GM19324 (cell line): ENCODE measurements at regions not wholly inside any gene's neighbourhood (a gene's known extent, or its start where the extent isn't known, plus 50 kb on each side); places are given as distances from the start of the nearest gene placed in this dataset.
"Not testable (repeated sequence)": the region's sequence is repeated elsewhere in the genome, so short reads cannot be mapped to it uniquely, and the experiment has no call there.

ENCODE experiments used
- ATAC-seq: cut with Tn5 transposase; IDR thresholded peaks from one replicate; pipeline ENCODE4 v1.9.1; 2021; ENCODE audit warnings: mild to moderate bottlenecking, moderate library complexity; ENCODE audit not compliant: unreplicated experiment, low FRiP score

- no peak for ATAC-seq
Measured at GRCh38 chr5:30525353-30525752, 668.1 kb upstream of the CDH6 start.

- ATAC-seq = no peak
Measured at GRCh38 chr5:30524428-30524827, 669.1 kb upstream of the CDH6 start.

DNA sequence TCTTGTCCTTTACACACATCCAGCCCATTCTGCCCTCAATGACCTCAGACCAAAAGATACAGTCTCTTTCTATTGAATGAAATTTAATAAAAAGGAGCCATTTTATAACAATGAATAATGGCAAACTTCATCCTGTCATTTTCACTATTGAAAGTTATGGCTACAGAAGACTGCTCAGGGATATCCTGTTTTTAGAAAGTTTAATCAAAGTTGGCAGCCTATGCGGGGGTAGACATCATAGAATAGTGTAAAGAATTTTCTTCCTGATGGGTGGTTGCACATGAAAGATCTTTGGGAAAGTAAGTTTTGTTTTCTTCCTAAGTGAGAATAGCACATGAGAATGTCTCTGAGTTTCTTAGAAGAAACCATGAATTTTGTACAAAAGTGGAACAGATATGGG is 670.4 kb upstream of the CDH6 start:
- ATAC-seq = no peak

DNA sequence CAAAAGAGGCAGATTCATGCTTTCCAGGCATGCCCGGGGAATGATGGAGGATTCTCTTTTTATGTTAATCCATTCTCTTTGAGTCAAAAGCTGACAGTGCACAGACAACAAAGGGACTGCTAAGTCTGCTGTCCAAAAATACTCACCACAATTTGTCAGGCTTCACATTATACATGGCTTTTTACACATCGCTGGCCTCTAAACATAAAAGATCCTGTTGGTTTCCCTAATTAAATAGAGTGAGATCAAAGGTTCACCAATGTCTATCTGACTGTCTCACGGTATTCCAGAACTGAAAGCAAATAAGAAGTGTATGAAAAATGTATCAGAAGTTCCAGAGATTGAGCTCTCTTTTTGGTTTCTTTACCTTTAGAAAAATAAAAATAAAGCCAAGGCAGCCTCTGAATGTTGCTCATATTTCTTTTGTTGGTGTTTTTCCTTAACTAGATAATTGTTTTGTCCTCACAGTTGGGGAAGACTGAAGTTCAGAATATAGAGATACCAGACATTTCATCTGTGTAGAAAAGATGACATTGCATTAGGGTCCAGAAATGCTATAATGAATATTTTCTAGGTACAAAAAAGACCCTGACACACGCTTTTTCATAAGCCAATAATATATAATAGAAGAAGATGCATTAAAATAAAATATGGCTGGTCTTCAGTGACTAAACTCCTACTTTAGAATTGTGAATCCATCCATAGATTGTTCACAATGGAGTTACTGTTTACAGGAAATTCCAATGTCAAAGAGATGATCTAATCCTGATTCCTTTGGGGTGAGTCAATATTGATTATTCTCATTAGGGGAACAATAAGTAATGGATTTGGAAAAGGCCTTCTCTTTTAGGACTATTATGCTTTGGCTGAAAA is 688.2 kb upstream of the CDH6 start:
- ATAC-seq = no peak

DNA sequence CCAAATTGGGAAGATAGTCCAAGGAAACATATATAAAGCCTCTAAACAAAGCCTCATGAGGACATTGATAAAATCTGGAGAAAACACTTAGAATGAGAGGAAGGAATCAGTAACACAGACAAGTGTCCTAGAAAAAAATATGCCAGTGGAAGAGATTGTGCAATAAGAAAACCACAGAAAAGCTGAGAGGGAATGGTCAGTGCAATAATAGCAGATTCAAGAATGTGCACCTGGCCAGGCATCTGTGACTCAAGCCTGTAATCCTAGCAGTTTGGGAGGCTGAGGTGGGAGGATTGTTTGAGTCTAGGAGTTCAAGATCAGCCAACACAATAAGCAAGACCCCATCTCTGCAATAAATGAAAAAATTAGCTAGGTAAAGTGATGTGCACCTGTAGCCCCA is 691.2 kb upstream of the CDH6 start:
- ATAC-seq = no peak

GRCh38 chr5:30501065-30501464 is 692.4 kb upstream of the CDH6 start:
- no peak for ATAC-seq

GRCh38 chr5:30500513-30500912 is 693.0 kb upstream of the CDH6 start:
- ATAC-seq = no peak

DNA sequence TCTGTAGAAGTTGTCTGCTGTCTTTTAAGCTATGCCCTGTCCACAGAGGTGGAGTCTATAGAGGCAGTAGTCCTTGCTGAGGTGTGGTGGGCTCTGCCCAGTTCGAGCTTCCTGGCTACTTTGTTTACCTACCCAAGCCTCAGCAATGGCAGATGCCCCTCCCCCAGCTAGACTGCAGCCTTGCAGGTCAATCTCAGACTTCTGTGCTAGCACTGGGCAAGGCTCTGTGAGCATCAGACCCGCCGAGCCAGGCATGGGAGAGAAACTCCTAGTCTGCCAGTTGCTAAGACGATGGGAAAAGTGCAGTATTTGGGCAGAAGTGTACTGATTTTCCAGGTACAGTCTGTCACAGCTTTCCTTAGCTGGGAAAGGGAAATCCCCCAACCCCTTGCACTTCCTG is 694.1 kb upstream of the CDH6 start:
- ATAC-seq = no peak

DNA sequence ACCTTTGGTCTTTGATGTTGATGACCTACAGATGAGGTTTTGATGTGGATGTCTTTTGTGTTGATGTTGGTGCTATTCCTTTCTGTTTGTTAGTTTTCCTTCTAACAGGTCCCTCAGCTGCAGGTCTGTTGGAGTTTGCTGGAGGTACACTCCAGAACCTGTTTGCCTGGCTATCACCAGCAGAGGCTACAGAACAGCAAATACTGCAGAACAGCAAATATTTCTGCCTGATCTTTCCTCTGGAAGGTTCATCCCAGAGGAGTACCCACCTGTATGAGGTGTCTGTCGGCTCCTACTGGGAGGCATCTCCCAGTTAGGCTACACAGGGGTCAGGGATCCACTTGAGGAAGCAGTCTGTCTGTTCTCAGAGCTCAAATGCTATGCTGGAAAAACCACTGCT is 694.5 kb upstream of the CDH6 start:
- no peak for ATAC-seq

DNA sequence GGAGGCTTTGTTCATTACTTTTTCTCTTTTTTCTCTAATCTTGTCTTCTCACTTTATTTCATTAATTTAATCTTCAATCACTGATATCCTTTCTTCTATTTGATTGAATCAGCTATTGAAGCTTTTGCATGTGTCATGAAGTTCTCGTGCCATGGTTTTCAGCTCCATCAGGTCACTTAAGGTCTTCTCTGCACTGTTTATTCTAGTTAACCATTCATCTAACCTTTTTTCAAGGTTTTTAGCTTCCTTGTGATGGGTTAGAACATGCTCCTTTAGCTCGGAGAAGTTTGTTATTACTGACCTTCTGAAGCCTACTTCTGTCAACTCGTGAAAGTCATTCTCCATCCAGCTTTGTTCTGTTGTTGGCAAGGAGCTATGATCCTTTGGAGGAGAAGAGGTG is 695.0 kb upstream of the CDH6 start:
- ATAC-seq = not testable (repeated sequence)

DNA sequence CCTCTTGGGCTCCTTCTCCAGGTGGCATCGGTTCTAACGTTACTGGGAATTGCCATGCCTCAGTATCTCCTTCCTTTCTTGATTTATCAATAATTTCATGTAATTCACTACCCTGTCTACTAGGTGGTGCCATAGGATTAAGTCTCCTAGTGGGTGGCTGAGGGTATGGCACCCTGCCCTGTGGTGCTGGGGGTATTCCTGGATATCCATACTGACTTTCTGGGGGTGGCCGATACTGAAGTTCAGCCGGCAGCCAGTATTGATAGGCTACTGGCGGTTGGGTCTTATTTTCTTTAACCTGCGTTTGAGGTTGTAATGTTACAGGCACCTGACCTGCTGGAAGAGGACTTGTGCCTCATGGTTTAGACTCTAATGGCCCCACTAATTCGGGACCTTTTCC is 699.4 kb upstream of the CDH6 start:
- not testable (repeated sequence) for ATAC-seq

DNA sequence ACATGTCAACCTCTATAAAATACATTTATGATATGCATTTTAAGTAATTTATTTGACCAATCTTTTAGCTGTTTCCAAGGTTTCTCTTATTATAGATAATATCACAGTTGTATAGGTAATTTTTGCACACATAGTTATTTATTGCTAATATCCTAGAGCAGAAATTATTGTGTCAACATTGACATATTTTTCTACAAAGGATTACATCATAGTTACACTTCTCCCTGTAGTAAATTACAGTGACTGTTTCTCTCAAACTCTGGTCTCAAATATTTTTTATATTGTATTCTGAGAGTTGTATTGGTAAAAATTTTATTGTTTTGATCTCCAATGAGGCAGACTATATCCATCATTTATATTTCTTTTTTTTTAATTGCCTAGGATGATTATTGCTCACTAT is 714.4 kb upstream of the CDH6 start:
- no peak for ATAC-seq

- ATAC-seq = no peak
Measured at GRCh38 chr5:30475429-30475828, 718.1 kb upstream of the CDH6 start.

GRCh38 chr5:30469691-30470090 is 723.8 kb upstream of the CDH6 start:
- ATAC-seq = no peak

GRCh38 chr5:30458681-30459080 is 734.8 kb upstream of the CDH6 start:
- no peak for ATAC-seq

- ATAC-seq = not testable (repeated sequence)
Measured at GRCh38 chr5:30455484-30455883, 738.0 kb upstream of the CDH6 start.

DNA sequence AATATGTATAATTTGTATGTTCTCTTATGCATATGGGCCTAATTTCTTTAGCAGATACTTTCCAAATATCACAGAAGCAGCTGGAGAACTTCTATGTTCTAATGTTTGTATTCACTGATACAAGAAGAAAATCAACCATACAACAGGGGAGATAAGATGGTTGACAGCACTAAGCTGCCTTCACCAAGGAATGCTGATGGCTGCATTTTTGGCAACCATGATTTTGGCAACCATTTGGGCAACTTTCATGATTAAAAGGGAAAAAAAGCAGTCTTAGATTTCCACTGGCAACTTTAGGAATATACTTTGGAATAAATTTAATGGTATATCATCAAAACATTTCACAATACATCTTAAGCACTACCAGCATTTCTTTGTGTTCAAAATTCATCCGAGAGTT is 740.3 kb upstream of the CDH6 start:
- no peak for ATAC-seq

DNA sequence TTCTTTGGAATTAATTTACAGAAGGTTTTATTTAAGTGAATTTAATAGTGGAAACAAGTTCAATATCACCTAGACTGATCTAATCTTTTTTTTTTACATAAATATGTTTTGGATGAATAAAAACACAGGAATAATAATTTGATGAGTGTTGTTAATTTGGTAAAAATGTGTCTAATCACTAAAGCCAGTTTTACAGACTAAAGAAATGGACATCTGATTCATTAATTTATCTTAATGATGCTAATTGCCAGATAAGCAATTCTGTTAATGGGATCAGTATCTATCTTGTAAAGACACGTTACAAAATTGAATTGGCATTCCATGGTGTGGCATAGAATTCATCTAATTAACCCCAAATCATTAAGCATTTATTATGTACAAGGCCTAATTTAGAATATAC is 743.3 kb upstream of the CDH6 start:
- no peak for ATAC-seq

DNA sequence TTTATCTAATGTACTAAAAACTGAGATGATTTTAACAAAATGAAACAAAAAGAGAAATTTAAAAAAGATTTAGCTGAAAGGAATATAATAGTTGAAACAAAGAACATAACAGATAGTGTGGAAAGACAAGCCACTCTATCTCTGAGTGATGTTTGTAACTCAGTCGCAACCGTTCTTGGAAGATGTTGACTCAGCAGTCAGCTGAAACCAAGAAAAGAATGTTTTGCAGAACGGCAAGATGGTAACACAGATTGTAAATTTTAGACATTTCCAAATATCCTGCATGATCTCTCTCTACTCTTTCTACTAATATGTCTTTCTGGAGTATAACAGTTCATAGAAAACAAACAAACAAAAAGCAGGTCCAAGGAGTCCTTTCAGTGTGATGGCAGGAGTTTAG is 746.1 kb upstream of the CDH6 start:
- ATAC-seq = no peak

- ATAC-seq = no peak
Measured at GRCh38 chr5:30446456-30446855, 747.0 kb upstream of the CDH6 start.

DNA sequence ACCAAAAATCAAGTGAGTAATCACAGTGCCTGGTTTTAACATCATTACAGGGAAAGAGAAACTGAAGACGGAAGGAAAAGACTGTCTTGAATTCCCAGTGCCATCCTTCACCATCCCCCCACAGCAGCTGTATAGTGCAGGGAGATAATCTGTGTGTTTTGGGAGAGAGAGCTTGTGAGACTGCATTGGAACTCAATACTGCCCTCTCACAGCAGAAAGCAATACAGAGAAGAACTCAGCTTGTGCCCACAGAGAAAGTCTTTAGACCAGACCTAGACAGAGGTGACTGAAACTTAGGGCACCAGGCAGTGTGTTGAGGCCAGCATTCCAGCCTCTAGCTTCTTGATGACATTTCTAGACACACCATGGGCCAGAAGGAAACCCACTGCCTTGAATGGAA is 754.7 kb upstream of the CDH6 start:
- no peak for ATAC-seq

DNA sequence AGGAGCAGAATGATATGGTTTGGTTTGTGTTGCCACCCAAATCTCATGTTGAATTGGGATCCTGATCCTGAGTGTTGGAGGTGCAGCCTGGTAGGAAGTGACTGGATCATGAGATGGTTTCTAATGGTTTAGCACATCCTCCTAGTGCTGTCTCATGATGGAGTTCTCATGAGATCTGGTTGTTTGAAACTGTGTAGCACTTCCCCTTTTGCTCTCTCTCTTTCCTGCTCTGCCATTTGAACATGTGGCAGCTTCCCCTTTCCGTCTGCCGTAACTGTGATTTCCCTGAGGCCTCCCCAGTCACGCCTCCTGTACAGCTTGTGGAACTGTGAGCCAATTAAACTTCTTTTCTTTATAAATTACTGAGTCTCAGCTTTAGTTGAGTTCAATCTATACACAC is 756.8 kb upstream of the CDH6 start:
- no peak for ATAC-seq
